ENCODE measurements at regions not wholly inside any gene's neighbourhood (a gene's known extent, or its start where the extent isn't known, plus 50 kb on each side); places are given as distances from the start of the nearest gene placed in this dataset.

GRCh38 chr2:144730711-144731110 lies 210.8 kb upstream of the ZEB2 start:
- Mint-ChIP-seq H3K9me3 (no peaks in the 10 kb centered on the region), H3K4me1 (no peaks in the 10 kb centered on the region), H3K36me3 (ENCODE audit: low read depth) (no peaks in the 10 kb centered on the region), H3K27ac (no peak overlapping the region), H3K27me3 (ENCODE audit: insufficient read depth, low read depth, poor library complexity) (no peaks in the 10 kb centered on the region), H3K4me3 (no peak overlapping the region)
- no peak for TF ChIP-seq CREB1 (CRISPR knock-in tag; IDR thresholded peaks at IDR 0.05; ENCODE audit: low read depth)
- TF ChIP-seq STAT1 (IDR thresholded peaks at IDR 0.05; ENCODE audit: unreplicated experiment) = no peak
- TF ChIP-seq, protein P1, sequence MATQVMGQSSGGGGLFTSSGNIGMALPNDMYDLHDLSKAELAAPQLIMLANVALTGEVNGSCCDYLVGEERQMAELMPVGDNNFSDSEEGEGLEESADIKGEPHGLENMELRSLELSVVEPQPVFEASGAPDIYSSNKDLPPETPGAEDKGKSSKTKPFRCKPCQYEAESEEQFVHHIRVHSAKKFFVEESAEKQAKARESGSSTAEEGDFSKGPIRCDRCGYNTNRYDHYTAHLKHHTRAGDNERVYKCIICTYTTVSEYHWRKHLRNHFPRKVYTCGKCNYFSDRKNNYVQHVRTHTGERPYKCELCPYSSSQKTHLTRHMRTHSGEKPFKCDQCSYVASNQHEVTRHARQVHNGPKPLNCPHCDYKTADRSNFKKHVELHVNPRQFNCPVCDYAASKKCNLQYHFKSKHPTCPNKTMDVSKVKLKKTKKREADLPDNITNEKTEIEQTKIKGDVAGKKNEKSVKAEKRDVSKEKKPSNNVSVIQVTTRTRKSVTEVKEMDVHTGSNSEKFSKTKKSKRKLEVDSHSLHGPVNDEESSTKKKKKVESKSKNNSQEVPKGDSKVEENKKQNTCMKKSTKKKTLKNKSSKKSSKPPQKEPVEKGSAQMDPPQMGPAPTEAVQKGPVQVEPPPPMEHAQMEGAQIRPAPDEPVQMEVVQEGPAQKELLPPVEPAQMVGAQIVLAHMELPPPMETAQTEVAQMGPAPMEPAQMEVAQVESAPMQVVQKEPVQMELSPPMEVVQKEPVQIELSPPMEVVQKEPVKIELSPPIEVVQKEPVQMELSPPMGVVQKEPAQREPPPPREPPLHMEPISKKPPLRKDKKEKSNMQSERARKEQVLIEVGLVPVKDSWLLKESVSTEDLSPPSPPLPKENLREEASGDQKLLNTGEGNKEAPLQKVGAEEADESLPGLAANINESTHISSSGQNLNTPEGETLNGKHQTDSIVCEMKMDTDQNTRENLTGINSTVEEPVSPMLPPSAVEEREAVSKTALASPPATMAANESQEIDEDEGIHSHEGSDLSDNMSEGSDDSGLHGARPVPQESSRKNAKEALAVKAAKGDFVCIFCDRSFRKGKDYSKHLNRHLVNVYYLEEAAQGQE (IDR thresholded peaks at IDR 0.05; ENCODE audit: unreplicated experiment) = no peak
- TF ChIP-seq NANOG (IDR thresholded peaks at IDR 0.05; ENCODE audit: borderline replicate concordance) = no peak
- no peak for TF ChIP-seq ZNF114 (CRISPR knock-in tag; IDR thresholded peaks at IDR 0.05)
- TF ChIP-seq JUNB (IDR thresholded peaks at IDR 0.05; ENCODE audit: unreplicated experiment) = no peak
- TF ChIP-seq EZH2 (IDR thresholded peaks at IDR 0.05; ENCODE audit: low read depth, unreplicated experiment) = no peak
- TF ChIP-seq EZH2phosphoT487 (IDR thresholded peaks at IDR 0.05; ENCODE audit: unreplicated experiment) = no peak
- TF ChIP-seq ZNF331 (CRISPR knock-in tag; IDR thresholded peaks at IDR 0.05; ENCODE audit: low read depth) = no peak
- TF ChIP-seq POLR2AphosphoS5 (IDR thresholded peaks at IDR 0.05; ENCODE audit: low read depth) = no peak
- TF ChIP-seq ETS1 (IDR thresholded peaks at IDR 0.05) = no peak
- TF ChIP-seq, protein P2, sequence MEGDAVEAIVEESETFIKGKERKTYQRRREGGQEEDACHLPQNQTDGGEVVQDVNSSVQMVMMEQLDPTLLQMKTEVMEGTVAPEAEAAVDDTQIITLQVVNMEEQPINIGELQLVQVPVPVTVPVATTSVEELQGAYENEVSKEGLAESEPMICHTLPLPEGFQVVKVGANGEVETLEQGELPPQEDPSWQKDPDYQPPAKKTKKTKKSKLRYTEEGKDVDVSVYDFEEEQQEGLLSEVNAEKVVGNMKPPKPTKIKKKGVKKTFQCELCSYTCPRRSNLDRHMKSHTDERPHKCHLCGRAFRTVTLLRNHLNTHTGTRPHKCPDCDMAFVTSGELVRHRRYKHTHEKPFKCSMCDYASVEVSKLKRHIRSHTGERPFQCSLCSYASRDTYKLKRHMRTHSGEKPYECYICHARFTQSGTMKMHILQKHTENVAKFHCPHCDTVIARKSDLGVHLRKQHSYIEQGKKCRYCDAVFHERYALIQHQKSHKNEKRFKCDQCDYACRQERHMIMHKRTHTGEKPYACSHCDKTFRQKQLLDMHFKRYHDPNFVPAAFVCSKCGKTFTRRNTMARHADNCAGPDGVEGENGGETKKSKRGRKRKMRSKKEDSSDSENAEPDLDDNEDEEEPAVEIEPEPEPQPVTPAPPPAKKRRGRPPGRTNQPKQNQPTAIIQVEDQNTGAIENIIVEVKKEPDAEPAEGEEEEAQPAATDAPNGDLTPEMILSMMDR (conservative IDR thresholded peaks at IDR 0.05; ENCODE audit: low read depth in 2 of 2) = no peak
- TF ChIP-seq ZNF462 (CRISPR knock-in tag; IDR thresholded peaks at IDR 0.05) = no peak
- DNase-seq (ENCODE audit: low spot score) (no peak), ATAC-seq (no peak)
- H3K9me2 ChIP-seq (ENCODE audit: insufficient read depth) = no peaks in the 10 kb centered on the region
- H4K20me1 ChIP-seq (replicated peaks; ENCODE audit: insufficient read depth) = no peaks in the 10 kb centered on the region
- H3K4me2 ChIP-seq = no peak overlapping the region
- H3K36me3 ChIP-seq (ENCODE audit: insufficient read depth) = no peaks in the 10 kb centered on the region
- H3K4me3 ChIP-seq = no peak overlapping the region
- no peak overlapping the region for H2AFZ ChIP-seq
- no peaks in the 10 kb centered on the region for H3F3A ChIP-seq (replicated peaks; ENCODE audit: low read depth)
- no peak overlapping the region for H3K27ac ChIP-seq (ENCODE audit: low read depth)
- H3K4me1 ChIP-seq (ENCODE audit: insufficient read depth) = no peaks in the 10 kb centered on the region
- H3K79me2 ChIP-seq (replicated peaks; ENCODE audit: insufficient read depth) = no peaks in the 10 kb centered on the region
- H3K27me3 ChIP-seq (ENCODE audit: insufficient read depth) = no peaks in the 10 kb centered on the region

Data from GM23338 (cell line).